HEK293 (cell line): ENCODE measurements at regions not wholly inside any gene's neighbourhood (a gene's known extent, or its start where the extent isn't known, plus 50 kb on each side); places are given as distances from the start of the nearest gene placed in this dataset.

Experiments
- CTCF ChIA-PET: fragments of 350-600 bp; formaldehyde crosslinking; extraction: SDS; loops from one replicate; lab custom pipeline; 2021; ENCODE audit warnings: antibody characterized with exemption; lab: Yijun Ruan, JAX
- POLR2A ChIA-PET: fragments of 300-600 bp; formaldehyde crosslinking; extraction: SDS; loops from one replicate; lab custom pipeline; 2020; ENCODE audit warnings: antibody characterized with exemption, inconsistent platforms; lab: Yijun Ruan, JAX
- H3K27ac ChIP-seq: fragments of 200-500 bp; sonication (Bioruptor generic); 2 replicates; pipeline ENCODE4 v1.5.1; 2014; ENCODE audit warnings: low read depth, low read length, control low read depth, inconsistent platforms; ENCODE audit errors: extremely low read depth
- H3K36me3 ChIP-seq, 2 experiments: fragments of 200-500 bp in 1 of 2; sonication (Bioruptor generic) in 1 of 2; 1 replicate in 1 of 2; 2 replicates in 1 of 2; pipeline ENCODE4 v1.5.1; 2014 to 2017; ENCODE audit warnings: inconsistent platforms in 2 of 2, low read length in 2 of 2; ENCODE audit not compliant: control insufficient read depth in 2 of 2, insufficient read depth in 1 of 2
- H3K4me1 ChIP-seq: fragments of 200-500 bp; sonication (Bioruptor generic); 2 replicates; pipeline ENCODE4 v1.5.1; 2014; ENCODE audit warnings: mild to moderate bottlenecking, low read length, inconsistent platforms; ENCODE audit not compliant: control insufficient read depth, insufficient read depth
- H3K4me3 ChIP-seq: 2 replicates; pipeline ENCODE4 v1.5.1; 2011; ENCODE audit warnings: low read depth, mild to moderate bottlenecking, control low read depth, low read length, moderate library complexity
- H3K9me3 ChIP-seq: fragments of 200-500 bp; sonication (Bioruptor generic); 2 replicates; pipeline ENCODE4 v1.5.1; 2014; ENCODE audit warnings: low read depth, low read length, inconsistent platforms; ENCODE audit not compliant: control insufficient read depth, insufficient read depth
- KLF8 ChIP-seq: fragments of 450-650 bp; formaldehyde crosslinking; IDR thresholded peaks from 2 replicates; pipeline ENCODE4 v1.5.1; 2016; ENCODE audit warnings: missing biosample characterization, missing genetic modification characterization
- PRDM2 ChIP-seq: fragments of 450-650 bp; formaldehyde crosslinking; IDR thresholded peaks from 2 replicates; pipeline ENCODE4 v1.5.1; 2016; ENCODE audit warnings: missing biosample characterization, missing genetic modification characterization, borderline replicate concordance
- RBAK ChIP-seq: fragments of 450-650 bp; formaldehyde crosslinking; IDR thresholded peaks from 2 replicates; pipeline ENCODE4 v1.5.1; 2016; ENCODE audit warnings: missing biosample characterization, missing genetic modification characterization
- REPIN1 ChIP-seq: fragments of 450-650 bp; formaldehyde crosslinking; IDR thresholded peaks from 2 replicates; pipeline ENCODE4 v1.5.1; 2017; ENCODE audit warnings: missing biosample characterization, missing genetic modification characterization, low read depth
- SETDB1 ChIP-seq: IDR thresholded peaks from one replicate; pipeline ENCODE4 v1.6.1; 2017; ENCODE audit warnings: mild to moderate bottlenecking, low read length, moderate library complexity, mixed read lengths; ENCODE audit not compliant: insufficient read length
- SP7 ChIP-seq: fragments of 450-650 bp; formaldehyde crosslinking; IDR thresholded peaks from 2 replicates; pipeline ENCODE4 v1.5.1; 2016; ENCODE audit warnings: missing biosample characterization, missing genetic modification characterization
- ZBTB6 ChIP-seq: fragments of 450-650 bp; formaldehyde crosslinking; IDR thresholded peaks from 2 replicates; pipeline ENCODE4 v1.5.1; 2017; ENCODE audit warnings: missing biosample characterization, missing genetic modification characterization
- ZEB2 ChIP-seq: fragments of 450-650 bp; formaldehyde crosslinking; IDR thresholded peaks from 2 replicates; pipeline ENCODE4 v1.5.1; 2016; ENCODE audit warnings: missing biosample characterization, missing genetic modification characterization
- ZNF114 ChIP-seq: fragments of 450-650 bp; formaldehyde crosslinking; IDR thresholded peaks from 2 replicates; pipeline ENCODE4 v1.5.0; 2017; ENCODE audit warnings: missing biosample characterization, missing genetic modification characterization
- ZNF335 ChIP-seq: fragments of 450-650 bp; formaldehyde crosslinking; conservative IDR thresholded peaks from 2 replicates; pipeline ENCODE4 v1.5.1; 2016; ENCODE audit warnings: missing biosample characterization, missing genetic modification characterization
- ZNF404 ChIP-seq: fragments of 450-650 bp; formaldehyde crosslinking; IDR thresholded peaks from 2 replicates; pipeline ENCODE4 v1.5.1; 2017; ENCODE audit warnings: missing biosample characterization, missing genetic modification characterization
- ZNF423 ChIP-seq: fragments of 450-650 bp; formaldehyde crosslinking; IDR thresholded peaks from 2 replicates; pipeline ENCODE4 v1.5.1; 2016; ENCODE audit warnings: missing biosample characterization, missing genetic modification characterization
- ZNF473 ChIP-seq: fragments of 450-650 bp; formaldehyde crosslinking; IDR thresholded peaks from 2 replicates; pipeline ENCODE4 v1.5.1; 2017; ENCODE audit warnings: missing biosample characterization, missing genetic modification characterization
- ZNF513 ChIP-seq: fragments of 450-650 bp; IDR thresholded peaks from 2 replicates; pipeline ENCODE4 v1.5.1; 2018; ENCODE audit warnings: missing biosample characterization, missing genetic modification characterization
- ZNF521 ChIP-seq: fragments of 450-650 bp; formaldehyde crosslinking; IDR thresholded peaks from 2 replicates; pipeline ENCODE4 v1.5.1; 2017; ENCODE audit warnings: missing biosample characterization, mild to moderate bottlenecking, missing genetic modification characterization
- ZNF549 ChIP-seq: fragments of 450-650 bp; IDR thresholded peaks from 2 replicates; pipeline ENCODE4 v1.5.1; 2018; ENCODE audit warnings: missing biosample characterization, missing genetic modification characterization, mild to moderate bottlenecking, inconsistent platforms, moderate library complexity
- ZNF555 ChIP-seq: fragments of 450-650 bp; formaldehyde crosslinking; conservative IDR thresholded peaks from 2 replicates; pipeline ENCODE4 v1.5.1; 2017; ENCODE audit warnings: missing biosample characterization, mild to moderate bottlenecking, missing genetic modification characterization, inconsistent platforms
- ZNF561 ChIP-seq: fragments of 450-650 bp; IDR thresholded peaks from 2 replicates; pipeline ENCODE4 v1.5.1; 2018; ENCODE audit warnings: missing biosample characterization, missing genetic modification characterization, borderline replicate concordance
- ZNF654 ChIP-seq: fragments of 450-650 bp; formaldehyde crosslinking; IDR thresholded peaks from 2 replicates; pipeline ENCODE4 v1.5.1; 2016; ENCODE audit warnings: low read depth, missing biosample characterization, missing genetic modification characterization
- TF ChIP-seq, protein P1 (sequence below): fragments of 450-650 bp; formaldehyde crosslinking; IDR thresholded peaks from 2 replicates; pipeline ENCODE4 v1.5.1; 2016; ENCODE audit warnings: missing biosample characterization, missing genetic modification characterization

GRCh38 chrX:97858592-97858991 lies 974.9 kb downstream of the RPA4 start:
- ChIA-PET POLR2A (no interaction called here), CTCF (no interaction called here)
- no peak overlapping the region for H3K27ac ChIP-seq
- no peaks in the 10 kb centered on the region for H3K9me3 ChIP-seq
- H3K4me3 ChIP-seq, result no peak overlapping the region
- no peaks in the 10 kb centered on the region for H3K36me3 ChIP-seq
- H3K4me1 ChIP-seq, result no peaks in the 10 kb centered on the region
- TF ChIP-seq, protein P1, sequence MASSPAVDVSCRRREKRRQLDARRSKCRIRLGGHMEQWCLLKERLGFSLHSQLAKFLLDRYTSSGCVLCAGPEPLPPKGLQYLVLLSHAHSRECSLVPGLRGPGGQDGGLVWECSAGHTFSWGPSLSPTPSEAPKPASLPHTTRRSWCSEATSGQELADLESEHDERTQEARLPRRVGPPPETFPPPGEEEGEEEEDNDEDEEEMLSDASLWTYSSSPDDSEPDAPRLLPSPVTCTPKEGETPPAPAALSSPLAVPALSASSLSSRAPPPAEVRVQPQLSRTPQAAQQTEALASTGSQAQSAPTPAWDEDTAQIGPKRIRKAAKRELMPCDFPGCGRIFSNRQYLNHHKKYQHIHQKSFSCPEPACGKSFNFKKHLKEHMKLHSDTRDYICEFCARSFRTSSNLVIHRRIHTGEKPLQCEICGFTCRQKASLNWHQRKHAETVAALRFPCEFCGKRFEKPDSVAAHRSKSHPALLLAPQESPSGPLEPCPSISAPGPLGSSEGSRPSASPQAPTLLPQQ (tag by site-specific recombination), result no peak
- TF ChIP-seq ZBTB6 (tag by site-specific recombination) (no peak), ZNF555 (no peak), ZNF114 (tag by site-specific recombination) (no peak), ZEB2 (no peak), ZNF335 (tag by site-specific recombination) (no peak), ZNF473 (tag by site-specific recombination) (no peak), ZNF423 (tag by site-specific recombination) (no peak), ZNF404 (tag by site-specific recombination) (no peak), ZNF549 (tag by site-specific recombination) (no peak), KLF8 (tag by site-specific recombination) (no peak), ZNF561 (tag by site-specific recombination) (no peak), SP7 (no peak), ZNF513 (tag by site-specific recombination) (no peak), SETDB1 (no peak), REPIN1 (tag by site-specific recombination) (no peak)

DNA sequence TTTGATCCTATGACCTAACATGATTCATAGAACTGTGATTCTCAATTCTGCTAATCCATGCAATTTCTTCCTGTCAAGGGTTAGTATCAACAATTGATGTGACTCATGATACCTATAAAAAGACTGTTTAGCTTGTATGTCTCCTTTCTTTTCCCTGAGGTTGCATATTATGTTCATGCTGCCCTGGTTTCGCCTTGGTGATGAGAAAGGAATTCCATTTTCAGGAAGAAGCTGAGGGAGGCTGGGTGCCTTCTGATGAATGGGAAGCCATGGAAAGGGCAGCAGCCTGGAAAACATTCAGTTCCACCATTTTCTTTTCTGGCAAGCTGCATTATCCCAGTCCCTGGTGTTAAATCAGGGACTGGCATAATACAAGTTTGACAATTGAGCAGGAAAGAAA lies 976.5 kb downstream of the RPA4 start:
- ChIA-PET POLR2A (no interaction called here), CTCF (no interaction called here)
- H3K36me3 ChIP-seq, result no peaks in the 10 kb centered on the region
- H3K9me3 ChIP-seq, result no peaks in the 10 kb centered on the region
- H3K4me3 ChIP-seq, result no peak overlapping the region
- H3K27ac ChIP-seq, result no peak overlapping the region
- H3K4me1 ChIP-seq, result no peaks in the 10 kb centered on the region
- TF ChIP-seq ZNF549 (tag by site-specific recombination) (0 out of 2 replicates have a peak, but pooled peaks have one; percentile 39), ZNF654 (tag by site-specific recombination) (no peak), RBAK (tag by site-specific recombination) (no peak), PRDM2 (tag by site-specific recombination) (no peak), ZNF521 (tag by site-specific recombination) (no peak)
